HPDE6-E6E7 (cell line): ENCODE measurements at regions not wholly inside any gene's neighbourhood (a gene's known extent, or its start where the extent isn't known, plus 50 kb on each side); places are given as distances from the start of the nearest gene placed in this dataset.
A peak's percentile ranks its signal among the peaks of the same experiment; 100 is the strongest.
"Not testable (repeated sequence)": the region's sequence is repeated elsewhere in the genome, so short reads cannot be mapped to it uniquely, and the experiment has no call there.

Experiments used
- DNase-seq: peaks from one replicate; pipeline ENCODE4 v3.0.0; 2011; ENCODE audit warnings: missing footprints; ENCODE audit errors: extremely low spot score

DNA sequence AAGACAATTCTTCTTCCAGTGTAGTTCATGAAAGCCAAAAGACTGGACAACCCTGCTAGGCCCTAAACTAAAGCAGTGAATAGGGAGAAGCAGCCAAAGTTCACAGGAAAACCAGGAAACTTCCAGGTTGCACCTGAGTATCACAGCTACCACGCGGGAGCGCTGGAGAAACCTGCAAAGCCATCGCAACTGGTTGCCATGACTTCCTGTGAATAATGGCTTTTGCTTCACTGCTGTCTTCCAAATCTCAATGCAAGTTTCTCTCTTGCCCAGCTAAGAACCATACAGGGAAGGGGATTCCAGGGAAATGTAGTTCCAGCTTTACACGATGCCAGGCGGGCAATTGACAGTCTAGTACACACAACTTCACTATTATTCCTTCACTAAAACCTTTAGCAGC, 114.1 kb downstream of the GXYLT1 start:
- DNase-seq = no peak

DNA sequence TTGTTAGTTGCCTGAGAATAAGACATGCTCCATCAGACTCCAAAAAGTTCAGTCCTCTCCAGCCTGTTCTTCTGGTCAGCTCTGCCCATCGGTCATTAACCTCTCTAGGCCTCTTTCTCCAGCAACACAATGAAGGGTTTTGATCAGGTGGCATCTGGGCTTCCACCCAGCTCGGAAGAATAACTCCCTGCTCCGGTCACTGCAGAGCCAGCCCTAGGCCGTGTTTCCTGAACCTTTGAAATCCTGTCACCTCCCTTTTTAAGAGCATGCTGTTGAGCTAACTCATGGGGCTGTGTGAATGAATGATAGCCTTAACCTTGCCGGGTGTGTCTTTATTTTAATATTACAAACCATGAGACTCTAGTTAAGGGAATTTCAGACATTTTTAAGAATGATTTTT, 117.1 kb downstream of the GXYLT1 start:
- DNase-seq = no peak

DNA sequence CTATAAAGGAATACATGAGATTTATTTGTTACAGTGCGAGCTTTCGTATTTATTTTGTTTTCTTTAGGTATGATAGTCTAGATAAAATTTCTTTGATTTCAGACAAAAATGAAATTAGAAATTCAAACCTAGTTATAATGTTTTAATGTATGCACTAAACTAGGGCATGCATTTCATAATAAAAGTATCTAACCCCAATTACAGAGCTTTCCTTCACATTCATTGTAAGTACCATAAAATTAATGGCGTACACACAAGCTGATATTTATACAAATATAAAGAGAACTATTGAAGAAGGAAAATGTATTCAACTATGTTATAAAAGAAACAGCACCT, 120.2 kb downstream of the GXYLT1 start:
- no peak for DNase-seq

DNA sequence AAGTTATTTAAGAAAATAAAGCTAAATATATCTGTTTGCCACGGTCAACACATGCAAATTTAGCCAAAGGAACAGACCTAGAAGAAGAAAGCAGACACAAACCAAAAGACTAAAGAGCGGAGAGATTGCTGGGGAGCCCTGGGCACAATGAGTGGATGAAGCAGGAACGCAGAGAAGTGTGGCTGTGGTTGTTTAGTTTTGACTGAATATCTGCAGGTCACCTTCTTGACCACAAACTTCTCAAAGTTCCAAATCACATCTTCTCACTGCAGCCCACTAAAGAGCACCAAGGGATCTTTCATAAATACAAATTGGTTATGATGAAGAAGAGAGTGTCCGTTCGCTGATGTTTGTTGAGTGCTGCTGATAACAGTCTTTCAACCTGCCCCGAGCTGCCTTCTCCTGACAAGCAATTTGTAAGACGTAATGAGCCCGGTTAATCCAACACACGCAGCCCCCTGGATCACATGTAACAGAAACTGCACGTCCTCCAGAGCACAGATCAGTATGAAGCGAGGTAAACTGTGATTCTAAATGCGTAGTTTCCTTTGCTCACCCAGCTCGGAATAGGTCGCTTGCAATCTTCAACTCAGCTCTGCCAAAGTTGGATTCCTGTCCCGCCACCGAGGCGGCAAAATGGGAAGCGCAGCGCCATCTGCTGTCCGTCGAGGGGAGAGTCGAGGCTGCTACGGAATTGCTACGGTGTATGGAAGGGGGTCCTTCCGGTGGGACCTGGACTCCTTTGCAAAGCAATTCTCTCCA, 120.8 kb downstream of the GXYLT1 start:
- peak; percentile 54 for DNase-seq

DNA sequence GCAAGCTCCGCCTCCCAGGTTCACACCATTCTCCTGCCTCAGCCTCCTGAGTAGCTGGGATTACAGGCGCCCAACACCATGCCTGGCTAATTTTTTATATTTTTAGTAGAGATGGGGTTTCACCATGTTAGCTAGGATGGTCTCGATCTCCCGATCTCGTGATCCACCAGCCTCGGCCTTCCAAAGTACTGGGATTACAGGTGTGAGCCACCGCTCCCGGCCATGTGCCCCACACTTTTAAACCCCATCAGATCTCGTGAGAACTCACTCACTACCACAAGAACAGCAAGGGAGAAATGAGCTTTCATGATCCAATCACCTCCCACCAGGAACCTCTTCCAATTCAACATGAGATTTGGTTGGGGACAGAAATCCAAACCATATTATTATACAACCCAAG, 122.7 kb downstream of the GXYLT1 start:
- DNase-seq = not testable (repeated sequence)

DNA sequence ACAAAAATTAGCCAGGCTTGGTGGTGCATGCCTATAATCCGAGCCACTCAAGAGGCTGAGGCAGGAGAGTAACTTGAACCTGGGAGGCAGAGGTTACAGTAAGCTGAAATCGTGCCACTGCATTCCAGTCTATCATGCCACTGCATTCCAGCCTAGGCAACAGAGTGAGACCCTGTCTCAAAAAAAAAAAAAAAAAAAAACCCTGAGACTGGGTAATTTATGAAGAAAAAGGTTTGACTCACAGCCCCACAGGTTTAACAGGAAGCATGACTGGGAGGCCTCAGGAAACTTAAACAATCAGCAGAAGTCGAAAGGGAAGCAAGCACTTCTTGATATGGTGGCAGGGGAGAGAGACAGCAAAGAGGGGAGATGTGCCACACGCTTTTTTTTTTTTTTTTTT, 123.2 kb downstream of the GXYLT1 start:
- DNase-seq = no peak

DNA sequence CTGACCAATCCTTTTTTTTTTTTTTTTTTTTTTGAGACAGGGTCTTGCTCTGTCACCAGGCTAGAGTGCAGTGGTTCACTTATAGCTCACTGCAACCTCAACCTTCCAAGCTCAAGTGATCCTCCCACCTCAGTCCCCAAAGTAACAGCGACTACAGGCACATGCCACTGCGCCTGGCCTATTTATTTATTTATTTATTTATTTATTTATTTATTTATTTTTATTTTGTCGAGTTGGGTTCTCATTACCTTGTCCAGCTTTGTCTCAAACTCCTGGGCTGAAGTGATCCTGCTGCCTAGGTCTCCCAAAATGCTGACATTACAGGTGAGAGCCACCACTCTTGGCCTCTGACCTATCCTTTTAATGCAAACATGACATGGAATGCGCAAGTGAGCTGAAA, 124.4 kb downstream of the GXYLT1 start:
- DNase-seq = no peak

DNA sequence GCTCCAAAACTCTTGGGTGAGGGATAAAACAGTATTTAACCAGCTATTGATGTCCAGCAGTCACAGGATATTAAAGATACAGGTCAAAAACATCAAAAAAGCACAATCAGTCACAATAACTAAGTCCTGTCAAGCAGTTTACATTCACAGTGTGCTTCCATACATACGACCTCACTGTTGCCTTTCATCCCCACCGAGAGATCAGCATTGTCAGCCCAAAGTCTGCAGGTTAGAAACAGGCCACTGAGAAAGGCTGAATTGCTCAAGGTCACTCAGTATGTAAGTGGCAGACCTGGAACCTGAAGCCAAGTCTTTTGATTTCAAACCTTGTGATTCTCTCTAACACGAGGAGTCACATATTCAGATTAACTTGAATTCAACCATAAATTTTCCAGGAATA, 124.9 kb downstream of the GXYLT1 start:
- no peak for DNase-seq

DNA sequence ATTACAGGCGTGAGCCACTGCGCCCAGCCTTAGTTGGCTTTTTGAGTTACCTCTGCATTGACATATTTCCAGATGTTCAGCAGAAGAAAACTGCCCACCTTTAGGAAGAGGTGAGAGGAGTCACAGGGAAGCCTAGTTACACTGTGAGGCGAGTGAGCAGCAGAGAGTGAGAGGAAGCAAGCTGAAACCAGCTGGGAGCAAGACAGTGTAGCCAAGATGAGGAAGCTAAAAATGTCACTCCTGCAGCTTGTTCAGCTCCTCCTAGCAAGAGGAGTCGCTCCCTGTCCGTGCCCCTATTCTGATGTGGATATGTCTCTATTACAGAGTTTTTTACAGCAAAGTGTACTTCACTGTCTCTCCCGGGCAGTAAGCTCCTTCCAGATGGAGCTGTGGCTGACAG, 127.6 kb downstream of the GXYLT1 start:
- DNase-seq = no peak

DNA sequence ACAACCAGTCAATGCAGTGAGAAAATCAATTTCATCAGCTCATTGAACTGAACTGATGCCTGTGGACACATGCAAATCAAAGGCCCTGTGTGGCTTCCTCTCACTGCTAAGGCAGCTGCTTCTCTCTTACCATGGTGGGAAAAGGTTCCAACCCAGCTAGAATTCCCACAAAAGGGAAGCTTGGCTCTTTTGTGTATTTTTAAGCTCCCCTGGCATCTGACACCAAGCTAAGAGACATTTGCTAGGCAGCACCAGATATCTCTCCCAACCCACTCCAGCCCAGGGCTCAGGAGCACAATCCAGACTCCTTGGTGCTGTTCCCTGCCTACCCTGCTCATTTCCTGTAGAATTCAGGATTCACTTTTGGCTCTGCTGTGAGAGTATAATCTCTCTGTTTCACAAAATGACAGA, 129.6 kb downstream of the GXYLT1 start:
- no peak for DNase-seq

DNA sequence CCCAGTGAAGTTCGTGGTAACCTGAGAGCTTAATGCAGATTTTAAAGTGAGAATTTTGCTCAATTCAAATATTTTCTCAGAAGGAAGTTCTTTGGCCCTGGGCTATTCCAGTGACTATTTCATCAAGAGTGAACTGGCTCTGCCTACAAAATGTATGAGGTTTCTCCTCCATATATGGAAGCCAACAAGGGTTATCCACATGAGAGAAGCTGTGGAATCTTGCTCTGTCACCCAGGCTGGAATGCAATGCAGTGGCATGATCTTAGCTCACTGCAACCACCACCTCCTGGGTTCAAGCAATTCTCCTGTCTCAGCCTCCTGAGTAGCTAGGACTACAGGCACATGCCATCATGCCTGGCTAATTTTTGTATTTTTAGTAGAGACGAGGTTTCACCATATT, 132.2 kb downstream of the GXYLT1 start:
- DNase-seq = not testable (repeated sequence)

DNA sequence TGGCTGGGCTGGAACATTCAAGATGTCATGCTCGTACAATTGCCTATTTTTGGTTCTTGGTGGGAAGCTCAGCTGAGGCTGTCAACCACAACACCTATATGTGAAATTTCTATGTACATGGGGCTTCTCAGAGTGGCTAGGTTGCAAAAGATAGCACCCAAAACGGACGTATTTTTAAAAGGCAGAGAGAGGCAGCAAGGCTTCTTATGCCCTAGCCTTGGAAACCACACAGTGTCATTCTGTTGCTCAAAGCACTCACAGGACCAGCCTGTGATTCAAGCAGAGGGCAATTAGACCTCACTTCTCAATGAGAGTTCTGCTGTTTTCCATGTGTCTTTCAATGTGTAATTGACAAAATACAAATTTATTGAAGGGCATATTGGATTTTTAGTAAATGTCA, 134.0 kb downstream of the GXYLT1 start:
- no peak for DNase-seq

DNA sequence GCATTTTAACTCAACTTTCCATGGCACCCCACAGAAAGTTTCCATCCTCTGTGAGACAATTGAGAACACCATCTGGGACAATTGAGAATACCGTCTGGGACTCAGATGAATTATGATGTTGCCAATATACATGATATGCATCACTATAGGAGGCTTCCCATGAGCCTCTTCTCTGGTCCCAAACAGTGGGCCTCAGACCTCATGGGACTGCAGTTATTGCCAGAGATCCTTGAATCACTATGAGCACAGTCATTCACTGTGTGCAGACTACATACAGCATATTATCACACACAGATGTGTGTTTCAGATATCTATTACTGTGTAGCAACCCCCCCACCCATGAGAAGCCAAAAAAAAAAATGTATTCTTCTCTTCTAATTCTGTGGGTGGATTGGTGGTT, 134.4 kb downstream of the GXYLT1 start:
- no peak for DNase-seq

DNA sequence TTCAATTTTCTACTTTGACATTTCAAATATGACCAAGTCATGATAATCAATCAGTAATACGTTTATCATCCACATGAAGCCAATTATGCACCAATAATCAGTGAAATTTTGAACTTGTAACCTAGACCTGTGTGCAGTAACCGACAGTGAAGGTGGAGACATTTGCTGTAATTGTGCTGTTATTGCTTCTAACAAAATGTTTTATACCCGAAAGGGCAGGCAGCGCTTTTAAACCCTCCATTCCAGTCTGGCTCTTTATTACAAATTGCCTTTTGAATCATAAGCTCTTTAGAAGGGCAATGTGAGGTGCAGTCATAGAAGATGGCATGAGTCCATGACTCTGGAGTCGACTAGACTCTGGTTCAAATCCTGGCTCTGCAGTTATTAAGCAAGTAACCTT, 135.7 kb downstream of the GXYLT1 start:
- DNase-seq = no peak

DNA sequence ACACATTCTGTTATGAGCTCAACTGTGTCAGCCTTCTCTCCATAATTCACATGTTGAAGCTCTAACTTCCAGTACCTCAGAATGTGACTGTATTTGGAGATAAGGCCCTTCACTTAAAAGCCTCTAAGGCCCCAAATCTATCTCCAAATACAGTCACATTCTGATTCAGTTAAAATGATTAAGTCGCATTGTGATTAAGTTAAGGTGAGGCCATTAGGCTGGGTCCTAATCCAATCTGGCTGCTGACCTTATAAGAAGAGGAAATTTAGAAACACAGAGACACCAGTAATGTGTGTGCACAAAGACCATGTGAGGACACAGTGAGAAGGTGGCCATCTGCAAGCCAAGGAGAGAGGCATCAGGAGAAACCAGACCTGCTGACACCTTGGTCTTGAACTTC, 141.6 kb downstream of the GXYLT1 start:
- no peak for DNase-seq

DNA sequence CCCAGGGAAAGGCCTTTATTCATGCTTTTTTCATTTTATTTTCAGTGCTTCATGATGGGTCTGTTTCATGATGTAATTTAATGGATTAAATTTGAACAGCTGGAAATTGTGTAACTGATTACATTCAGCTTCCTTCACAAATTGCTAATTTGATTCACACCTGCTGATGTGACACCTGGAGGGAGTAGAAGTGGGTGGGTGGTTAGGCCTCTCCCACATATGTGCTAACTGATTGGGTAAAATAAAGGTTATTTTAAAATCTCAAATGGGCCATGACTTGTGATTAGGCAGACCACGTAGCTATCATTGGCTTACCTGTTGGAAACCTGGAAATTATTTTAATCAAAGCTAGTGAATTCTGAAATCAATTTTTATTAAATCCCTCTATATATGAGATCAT, 142.1 kb downstream of the GXYLT1 start:
- no peak for DNase-seq

DNA sequence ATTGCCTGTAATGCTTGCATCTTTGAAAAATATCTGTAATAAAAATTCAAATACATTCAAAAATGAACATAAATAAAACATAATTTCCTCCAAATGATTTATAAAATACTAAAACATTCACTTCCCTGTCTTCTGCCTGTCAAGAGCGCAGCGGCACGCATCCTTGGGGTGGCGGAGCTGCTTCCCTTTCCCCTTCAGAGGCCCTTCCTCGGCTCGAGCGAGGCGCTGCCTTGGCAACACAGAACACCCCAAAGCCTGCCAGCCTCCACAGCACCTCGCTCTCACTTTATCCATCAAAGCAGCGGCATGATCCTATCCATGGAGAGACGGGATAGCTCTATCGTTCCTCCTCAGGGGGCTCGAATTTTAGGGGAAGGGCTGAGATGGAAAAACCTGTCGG, 146.2 kb downstream of the GXYLT1 start:
- DNase-seq = no peak

DNA sequence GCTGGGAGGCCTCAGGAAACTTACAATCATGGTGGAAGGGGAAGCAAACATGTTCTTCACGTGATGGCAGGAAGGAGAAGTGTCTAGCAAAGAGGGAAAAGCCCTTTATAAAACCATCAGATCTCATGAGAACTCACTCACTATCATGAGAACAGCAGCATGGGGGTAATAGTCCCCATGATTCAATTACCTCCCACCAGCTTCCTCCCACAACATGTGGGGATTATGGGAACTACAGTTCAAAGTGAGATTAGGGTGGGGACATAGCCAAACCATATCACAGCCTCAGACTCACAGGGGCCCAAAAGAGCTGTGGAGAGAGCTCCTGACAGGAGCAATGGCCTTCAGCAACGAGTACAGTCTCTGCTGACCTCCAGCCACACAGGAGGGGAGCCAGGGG, 151.4 kb downstream of the GXYLT1 start:
- no peak for DNase-seq

DNA sequence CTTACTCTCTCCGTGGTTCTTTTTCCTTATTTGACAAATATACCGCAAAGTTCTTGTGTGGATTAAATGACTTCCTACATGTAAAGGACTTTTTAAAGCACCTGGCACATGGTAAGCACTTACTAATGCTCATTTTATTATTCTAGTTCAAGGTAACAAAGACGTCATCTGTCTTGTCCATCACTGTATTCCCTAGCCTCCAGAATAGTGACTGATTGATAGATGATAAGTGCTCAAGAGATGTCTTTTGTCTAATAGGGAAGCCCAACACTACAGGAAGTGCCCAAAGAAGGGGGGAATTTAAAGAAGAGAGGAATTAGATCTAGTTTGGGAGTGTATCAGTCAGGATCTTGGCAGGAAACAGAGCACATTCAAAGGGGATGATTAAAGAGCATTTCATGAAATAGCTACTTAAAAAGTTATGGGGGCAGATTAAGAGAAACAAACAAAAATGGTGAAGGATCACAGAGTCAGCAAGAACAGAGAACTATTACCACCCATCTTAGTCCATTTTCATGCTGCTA, 151.9 kb downstream of the GXYLT1 start:
- no peak for DNase-seq

DNA sequence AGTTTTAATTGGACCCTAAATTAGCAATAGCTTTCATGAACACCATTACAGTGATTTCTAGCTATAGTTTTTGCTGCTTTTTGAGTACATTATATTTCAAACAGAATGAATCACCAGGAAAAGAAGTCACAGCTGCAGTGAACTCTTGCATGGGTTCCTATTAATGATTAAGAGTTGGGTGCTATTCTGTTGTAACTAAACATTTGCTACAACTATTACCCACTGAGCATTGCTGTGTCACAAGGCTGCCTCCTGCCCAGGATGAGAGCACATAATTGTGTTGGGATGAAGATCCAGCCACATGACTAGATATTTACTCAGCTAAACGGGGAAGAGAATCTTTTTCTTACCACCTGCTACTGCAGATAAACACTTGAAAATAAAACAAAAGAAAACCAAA, 152.7 kb downstream of the GXYLT1 start:
- no peak for DNase-seq

DNA sequence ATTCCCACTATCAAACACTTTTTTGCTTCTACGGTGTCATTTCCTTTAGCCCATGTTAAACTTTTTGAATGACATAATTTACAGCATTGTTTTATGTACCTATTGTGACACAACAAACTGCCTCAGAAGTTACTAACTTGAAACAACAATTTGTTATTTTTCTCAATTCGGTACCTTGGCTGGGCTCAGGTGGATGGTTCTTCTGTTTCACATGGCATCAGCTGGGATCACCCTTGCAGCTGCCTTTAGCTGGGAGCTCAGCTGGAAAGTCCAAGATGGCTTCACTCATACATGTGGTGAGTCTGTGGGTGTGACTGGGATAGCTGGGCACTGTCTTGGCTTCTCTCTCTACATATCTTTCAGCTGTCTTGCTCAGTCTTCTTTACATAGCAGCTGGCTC, 156.0 kb downstream of the GXYLT1 start:
- DNase-seq = no peak

DNA sequence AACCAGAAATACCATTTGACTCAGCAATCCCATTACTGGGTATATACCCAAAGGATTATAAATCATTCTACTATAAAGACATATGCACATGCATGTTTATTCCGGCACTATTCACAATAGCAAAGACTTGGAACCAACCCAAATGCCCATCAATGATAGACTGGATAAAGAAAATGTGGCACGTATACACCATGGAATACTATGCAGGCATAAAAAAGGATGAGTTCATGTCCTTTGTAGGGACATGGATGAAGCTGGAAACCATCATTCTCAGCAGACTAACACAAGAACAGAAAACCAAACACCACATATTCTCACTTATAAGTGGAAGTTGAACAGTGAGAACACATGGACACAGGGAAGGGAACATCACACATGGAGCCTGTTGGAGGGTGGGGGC, 158.2 kb downstream of the GXYLT1 start:
- DNase-seq = not testable (repeated sequence)

DNA sequence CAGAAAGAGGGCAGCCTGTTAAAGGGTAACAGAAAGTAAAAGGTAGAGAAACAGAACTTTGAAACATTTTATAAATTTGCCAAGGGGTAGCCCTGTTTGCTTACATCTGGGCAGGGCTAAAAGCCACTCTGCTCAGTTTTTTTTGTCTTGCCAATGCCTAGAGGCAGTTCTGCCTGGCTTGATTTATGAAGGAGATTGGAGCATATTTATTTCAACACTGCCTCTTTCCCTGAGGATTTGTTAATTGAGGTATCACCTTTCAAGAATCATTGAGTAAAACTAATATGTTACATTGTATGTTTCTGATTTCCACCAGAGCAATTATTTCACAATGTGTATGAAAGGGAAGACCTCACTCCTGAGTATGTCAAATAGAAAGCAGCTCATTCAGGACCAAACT, 160.8 kb downstream of the GXYLT1 start:
- no peak for DNase-seq

DNA sequence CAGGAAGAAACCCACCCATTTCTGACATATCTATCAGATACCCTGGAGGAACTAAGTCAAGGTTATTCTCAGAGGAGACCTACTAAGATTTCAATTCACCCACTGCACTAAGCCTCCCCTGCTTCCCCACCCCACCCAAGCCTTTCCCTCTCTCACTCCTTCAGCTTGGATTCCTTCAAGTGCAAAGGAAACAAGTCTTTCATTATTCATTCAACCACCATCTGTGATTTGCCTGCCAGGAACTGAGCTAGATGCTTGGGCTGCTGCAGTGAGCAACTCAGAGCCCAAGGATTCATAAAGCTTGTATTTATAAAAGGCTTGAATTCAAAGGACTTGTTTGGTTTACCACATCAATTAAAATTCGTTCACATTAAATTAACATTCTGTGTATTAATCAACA, 161.3 kb downstream of the GXYLT1 start:
- DNase-seq = no peak
